ENCODE measurements at regions not wholly inside any gene's neighbourhood (a gene's known extent, or its start where the extent isn't known, plus 50 kb on each side); places are given as distances from the start of the nearest gene placed in this dataset.

DNA sequence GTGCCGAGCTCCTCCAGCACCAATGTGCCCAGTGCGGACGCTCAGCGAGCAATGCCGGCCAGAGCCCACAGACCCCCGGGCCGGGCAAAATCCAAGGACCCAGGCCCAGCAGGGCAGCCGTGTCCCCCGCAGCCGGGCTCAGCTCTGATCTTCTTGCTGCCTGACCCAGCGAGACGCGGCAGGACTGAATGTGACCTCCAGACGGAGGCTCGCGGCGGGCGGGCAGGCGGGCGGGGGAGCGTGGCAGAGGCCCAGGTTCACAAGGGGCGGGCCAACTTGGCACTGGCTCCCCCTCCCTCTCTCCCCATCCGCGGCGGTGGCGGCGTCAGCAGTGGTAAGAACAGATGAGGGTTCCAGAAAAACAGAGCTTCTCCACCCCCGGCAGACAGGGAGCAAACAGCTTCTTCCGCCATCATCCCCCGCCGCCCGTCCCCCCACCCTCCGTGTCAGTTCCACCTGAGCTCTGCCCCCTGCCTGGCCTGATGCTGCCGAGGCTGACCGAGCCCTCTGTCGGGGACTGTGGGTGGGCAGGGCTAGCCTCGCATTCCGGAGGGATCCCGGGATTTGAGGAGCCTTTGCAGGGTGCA, 94.3 kb downstream of the RFLNA start:
- TF ChIP-seq POLR2A (IDR thresholded peaks at IDR 0.05; ENCODE audit: low read depth, low read length) = peak; percentile 59; the same call in 1 of the 2 replicates
- peak; percentile 68 for DNase-seq (ENCODE audit: insufficient read length, low spot score)
- no peak for FAIRE-seq

DNA sequence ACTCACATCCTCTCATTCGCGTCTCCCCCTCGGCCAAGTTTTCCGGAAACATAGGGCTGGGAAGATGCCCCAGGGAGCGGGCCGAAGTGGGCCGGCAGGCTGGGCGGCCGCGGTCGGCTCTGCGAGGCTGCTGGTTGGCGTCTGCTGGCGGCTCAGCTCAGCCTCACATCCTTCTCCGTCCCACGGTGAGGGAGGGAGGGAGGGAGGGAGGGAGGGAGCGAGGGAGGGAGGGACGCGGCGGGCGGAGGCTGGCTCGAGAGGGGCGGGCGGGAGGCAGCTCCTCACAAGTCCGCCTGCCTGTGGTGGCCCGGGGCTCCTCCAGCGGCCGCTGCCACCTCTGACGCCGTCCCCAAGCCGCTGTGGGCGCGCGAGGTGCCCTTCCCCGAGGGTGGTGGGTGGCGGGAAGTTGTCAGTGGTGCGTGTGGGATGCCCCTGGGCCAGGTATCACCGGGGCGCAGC, 93.8 kb downstream of the RFLNA start:
- DNase-seq (ENCODE audit: insufficient read length, low spot score) = peak; percentile 50
- no peak for FAIRE-seq

DNA sequence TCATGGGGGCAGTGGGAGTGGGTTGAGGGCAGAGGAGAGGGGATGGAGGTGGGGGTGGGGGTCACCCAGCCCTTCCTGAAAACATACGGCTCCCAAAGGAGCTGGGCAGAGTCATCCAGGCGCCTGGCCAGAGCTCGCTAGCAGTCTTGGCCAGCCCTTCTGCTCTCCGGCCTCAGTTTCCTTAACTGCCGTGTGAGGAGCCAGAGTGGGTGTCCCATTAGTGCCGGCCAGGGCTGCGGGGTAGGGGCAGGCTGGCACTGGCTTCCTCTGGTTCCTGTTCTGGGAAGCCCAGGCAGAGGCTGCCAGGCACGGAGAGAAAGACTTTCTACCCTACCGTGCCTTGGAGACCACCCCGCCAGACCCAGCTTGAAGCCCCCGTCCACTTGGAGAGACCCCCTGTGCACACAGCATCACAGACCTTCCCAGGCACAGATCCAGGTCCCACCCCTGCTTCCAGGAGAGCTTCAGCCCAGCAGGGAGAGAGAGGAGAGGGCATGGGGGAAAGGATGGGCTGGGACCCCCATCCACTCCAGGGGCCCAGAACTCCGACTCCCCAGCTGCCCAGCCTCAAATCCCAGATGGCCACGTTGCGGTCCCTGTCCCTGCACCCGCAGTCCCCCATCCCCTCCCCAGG, 93.3 kb downstream of the RFLNA start:
- DNase-seq (ENCODE audit: insufficient read length, low spot score) = no peak
- FAIRE-seq = no peak
- TF ChIP-seq POLR2A (IDR thresholded peaks at IDR 0.05; ENCODE audit: low read depth, low read length) = 0 out of 2 replicates have a peak, but pooled peaks have one; percentile 10

More for the DNA sequence above, 93.8 kb downstream of the RFLNA start:
- TF ChIP-seq POLR2A (IDR thresholded peaks at IDR 0.05; ENCODE audit: low read depth, low read length) = peak; percentile 60

DNA sequence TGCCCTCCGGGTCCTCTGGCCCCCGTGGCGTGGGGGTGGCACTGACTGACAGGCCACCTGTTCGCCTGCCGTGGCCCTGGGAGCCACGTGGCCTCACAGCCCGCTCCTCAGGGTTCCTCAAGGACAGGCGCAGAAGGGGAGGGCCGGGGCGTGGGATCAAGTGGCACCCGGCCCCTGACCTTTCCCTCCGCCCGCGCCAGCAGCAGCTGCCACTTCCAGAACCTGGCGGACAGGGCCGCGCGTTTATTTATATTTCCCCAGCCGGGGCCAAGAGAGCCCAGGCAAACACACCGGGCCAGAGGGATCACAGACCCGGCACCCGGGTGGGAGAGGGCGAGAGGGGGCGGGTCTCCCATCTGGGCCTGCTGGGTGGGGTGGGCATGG, 92.6 kb downstream of the RFLNA start:
- 0 out of 2 replicates have a peak, but pooled peaks have one; percentile 28 for TF ChIP-seq POLR2A (IDR thresholded peaks at IDR 0.05; ENCODE audit: low read depth, low read length)
- FAIRE-seq (no peak), DNase-seq (ENCODE audit: insufficient read length, low spot score) (no peak)

DNA sequence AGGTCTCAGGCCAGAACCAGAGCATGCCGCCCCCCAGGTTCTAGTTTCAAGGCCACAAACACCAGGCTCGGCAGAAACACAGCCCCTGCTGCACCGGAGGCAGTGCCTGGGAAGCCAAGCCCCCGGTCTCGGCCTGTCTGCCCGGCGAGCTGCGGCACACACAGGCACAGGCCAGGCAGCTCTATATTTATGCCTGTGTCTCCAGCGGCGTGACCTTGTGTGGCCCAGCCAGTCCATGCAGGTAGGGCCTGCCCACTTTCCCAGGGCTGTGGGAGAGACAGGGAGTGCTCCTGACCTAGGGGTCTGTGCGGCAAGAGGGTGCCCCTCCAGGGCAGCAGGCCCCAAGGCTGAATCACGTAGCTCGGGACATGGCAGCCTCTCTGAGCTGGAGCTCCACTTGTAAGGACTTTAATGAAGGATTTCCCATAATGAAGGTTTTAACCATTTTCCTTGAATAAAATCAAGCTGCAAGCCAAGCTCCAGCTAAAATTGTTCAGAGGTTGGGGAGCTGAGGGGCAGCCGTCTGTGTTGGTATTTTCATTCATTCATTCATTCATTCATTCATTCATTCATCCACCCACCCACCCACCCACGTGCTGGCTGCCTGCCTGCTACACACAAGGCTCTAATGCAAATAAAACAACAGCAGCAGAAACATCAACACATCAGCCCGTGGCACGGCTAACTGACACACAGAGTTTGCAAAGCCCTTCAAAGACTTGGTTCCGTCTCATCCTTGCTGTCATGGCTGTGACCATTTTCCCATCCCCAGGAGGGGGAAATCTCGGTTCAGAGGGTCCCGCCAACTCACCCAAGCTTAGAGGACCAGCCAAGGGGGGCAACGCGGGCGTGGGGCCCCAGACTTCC, 92.0 kb downstream of the RFLNA start:
- no peak for DNase-seq (ENCODE audit: insufficient read length, low spot score)
- 0 out of 2 replicates have a peak, but pooled peaks have one; percentile 23 for TF ChIP-seq POLR2A (IDR thresholded peaks at IDR 0.05; ENCODE audit: low read depth, low read length)
- no peak for FAIRE-seq

DNA sequence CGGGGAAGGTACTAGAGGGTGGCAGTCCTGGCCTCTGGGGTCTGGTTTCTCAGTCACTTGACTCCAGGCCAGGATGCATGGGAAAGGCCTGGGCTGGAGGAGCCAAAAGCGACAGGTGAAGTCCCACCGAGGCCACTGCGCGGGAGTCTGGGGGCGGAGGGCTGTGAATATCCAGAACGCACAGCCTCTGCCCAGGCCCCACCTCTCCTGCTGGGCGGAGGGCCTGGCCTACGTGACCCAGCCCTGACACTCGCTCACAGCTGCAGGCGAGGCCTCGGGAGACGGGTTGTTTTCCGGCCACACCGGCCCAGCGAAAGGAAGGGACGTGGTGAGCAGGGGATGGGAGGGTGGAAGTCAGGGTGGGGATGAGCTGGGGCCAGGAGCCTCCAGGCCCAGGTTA, 91.2 kb downstream of the RFLNA start:
- no peak for FAIRE-seq
- DNase-seq (ENCODE audit: insufficient read length, low spot score) = no peak
- peak; percentile 75 for TF ChIP-seq POLR2A (IDR thresholded peaks at IDR 0.05; ENCODE audit: low read depth, low read length)

DNA sequence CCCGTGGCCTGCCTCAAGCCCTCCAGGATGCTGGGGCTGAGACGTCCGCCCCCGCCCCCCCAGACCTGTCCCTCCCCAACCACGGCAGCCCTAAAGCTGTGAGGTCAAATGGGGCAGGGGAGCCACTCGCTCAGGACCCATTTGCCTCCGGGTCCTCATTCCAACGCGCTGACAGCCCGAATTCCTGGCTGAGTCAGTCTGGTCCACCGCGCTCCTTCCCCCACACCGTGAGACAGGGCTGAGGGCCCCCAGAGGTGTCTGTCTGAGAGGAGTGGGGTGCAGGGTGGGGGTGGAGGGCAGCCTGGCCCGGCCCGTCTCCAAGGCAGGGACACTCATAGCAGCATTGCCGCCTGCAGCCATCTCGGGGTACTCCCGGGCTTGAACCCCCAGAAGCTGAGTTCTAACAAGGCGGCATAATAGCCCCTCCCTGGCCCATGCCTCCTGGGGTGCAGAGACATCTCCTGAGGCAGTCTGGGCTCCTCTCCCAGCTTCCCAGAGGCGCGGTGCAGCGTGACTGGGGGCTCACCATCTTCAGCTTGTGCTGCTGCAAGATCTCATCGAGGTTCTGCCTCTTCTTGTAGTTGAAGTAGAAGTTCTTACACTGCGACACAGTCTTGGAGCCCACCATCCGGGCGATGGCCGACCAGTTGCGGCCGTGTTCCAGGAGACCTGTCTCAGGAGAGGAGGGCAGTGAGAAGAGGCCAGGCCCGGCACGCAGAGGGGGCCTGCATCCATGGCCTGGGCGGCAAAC, 90.5 kb downstream of the RFLNA start:
- FAIRE-seq = no peak
- TF ChIP-seq POLR2A (IDR thresholded peaks at IDR 0.05; ENCODE audit: low read depth, low read length) = no peak
- DNase-seq (ENCODE audit: insufficient read length, low spot score) = peak; percentile 75

DNA sequence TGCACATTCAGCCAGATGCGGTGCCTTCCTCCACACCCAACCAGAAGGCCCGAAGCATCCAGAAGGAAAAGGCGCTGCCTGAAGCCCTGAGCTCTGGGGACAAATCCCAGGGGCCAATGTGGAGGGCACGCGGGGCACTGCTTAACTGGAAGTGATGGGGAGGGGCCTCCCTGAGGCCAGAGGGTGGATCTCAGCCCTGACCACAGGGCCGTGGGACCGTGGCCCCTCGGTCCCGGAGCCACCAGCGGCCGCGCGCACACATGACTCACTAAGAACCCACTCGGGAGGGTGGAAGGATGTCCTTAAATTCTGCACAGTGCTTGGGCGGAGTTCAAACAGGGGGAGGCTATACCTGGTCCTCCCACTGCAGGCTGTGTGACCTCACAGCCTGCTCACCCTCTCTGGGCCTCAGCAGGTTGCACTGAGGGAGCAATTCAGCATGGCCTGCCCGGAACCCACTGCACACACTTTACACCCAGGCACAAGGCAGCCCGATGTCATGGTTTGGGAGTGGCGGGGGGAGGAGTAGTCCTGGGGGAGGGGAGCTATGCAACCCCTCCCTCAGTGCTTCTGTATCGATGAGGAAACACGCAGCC, 89.5 kb downstream of the RFLNA start:
- no peak for TF ChIP-seq POLR2A (IDR thresholded peaks at IDR 0.05; ENCODE audit: low read depth, low read length)
- DNase-seq (ENCODE audit: insufficient read length, low spot score) = no peak
- no peak for FAIRE-seq

DNA sequence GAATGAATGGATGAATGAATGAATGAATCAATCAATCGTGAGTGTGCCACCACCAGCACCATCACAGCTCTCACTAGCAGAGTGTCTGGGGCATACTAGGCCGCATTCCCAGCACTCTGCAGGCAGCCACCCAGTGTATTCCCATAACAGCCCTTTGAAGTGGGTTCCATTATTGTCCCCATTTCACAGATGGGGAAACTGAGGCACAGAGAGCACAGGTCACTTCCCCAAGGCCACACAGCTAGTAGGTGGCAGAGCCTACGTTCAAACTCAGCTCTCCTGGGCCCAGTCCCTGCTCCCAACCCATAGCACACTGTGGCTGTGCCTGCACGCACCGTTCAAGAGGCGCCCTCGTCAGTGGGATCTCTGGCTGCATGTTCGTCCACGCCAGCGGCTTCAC, 88.1 kb downstream of the RFLNA start:
- no peak for FAIRE-seq
- DNase-seq (ENCODE audit: insufficient read length, low spot score) = no peak
- TF ChIP-seq POLR2A (IDR thresholded peaks at IDR 0.05; ENCODE audit: low read depth, low read length) = no peak

DNA sequence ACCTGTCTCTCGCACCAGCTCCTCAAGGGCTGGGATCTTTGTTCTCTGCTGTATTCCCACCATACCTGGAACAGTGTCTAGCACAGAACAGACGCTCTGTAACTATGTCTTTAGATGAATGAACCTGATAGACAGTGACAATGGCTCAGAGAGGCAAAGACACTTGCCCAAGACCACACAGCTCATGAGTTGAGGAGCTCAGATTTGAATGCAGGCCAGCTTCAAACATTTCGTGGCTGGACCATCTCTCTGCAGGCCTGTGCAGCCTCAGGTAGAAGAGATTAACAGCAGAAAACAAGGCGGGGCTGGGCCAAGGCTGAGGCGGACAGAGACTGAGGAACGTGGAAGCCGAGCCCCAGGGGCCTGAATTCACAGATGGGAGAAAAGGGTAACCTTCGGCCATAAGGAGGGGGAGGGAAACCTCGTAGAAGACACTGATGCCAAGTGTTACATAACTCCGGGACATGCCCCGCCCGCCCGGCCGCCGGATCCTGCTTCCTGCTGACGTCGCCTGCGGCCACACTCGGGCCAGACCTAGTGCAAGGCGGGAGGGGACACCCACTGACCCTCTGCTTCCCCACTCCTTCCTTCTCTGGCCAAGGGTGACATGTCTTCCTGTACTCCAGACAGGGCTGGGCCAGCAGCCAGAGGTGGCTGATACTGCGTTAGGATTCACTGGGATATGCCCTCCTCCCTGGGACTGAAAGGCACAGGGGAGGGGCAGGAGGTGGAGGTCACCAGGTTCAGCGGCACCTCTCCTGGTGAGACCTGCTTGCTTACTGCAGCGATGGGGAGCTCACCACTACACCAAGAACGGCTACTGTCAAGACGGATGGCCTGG, 86.8 kb downstream of the RFLNA start:
- FAIRE-seq (no peak), DNase-seq (ENCODE audit: insufficient read length, low spot score) (no peak)
- TF ChIP-seq POLR2A (IDR thresholded peaks at IDR 0.05; ENCODE audit: low read depth, low read length) = no peak

DNA sequence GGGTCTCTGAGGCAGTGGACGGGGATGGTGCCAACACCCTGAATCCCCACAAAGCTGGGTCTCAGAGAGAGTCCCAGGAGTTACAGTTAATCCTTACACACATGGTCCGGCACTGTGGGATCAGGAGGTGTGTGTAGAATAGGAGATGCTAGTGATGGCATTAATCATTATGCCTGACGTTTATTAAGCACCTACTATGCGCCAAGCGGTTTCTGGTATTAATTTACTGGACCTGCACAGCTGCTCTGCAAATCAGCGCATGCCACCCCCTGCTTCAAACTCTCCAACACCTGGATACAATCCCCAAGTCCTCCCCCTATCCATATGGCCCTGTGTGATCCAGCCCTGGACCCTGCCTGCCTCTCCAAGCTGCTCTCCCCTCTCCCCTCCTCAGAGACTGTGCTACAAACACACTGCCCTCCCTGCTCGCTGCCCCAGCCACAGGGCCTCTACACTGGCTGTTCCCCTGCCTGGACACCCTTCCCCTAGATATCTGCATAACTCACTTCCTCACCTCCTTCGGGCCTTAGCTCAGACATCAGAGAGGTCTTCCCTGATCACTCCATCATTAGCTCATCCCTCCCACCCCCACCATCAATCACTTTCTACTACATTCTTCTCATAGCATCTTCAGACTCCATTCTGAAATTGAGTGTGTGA, 86.0 kb downstream of the RFLNA start:
- no peak for FAIRE-seq
- TF ChIP-seq POLR2A (IDR thresholded peaks at IDR 0.05; ENCODE audit: low read depth, low read length) = no peak

More for the DNA sequence above, 86.0 kb downstream of the RFLNA start:
- no peak for DNase-seq (ENCODE audit: insufficient read length, low spot score)
